ENCODE measurements at regions not wholly inside any gene's neighbourhood (a gene's known extent, or its start where the extent isn't known, plus 50 kb on each side); places are given as distances from the start of the nearest gene placed in this dataset.

DNA sequence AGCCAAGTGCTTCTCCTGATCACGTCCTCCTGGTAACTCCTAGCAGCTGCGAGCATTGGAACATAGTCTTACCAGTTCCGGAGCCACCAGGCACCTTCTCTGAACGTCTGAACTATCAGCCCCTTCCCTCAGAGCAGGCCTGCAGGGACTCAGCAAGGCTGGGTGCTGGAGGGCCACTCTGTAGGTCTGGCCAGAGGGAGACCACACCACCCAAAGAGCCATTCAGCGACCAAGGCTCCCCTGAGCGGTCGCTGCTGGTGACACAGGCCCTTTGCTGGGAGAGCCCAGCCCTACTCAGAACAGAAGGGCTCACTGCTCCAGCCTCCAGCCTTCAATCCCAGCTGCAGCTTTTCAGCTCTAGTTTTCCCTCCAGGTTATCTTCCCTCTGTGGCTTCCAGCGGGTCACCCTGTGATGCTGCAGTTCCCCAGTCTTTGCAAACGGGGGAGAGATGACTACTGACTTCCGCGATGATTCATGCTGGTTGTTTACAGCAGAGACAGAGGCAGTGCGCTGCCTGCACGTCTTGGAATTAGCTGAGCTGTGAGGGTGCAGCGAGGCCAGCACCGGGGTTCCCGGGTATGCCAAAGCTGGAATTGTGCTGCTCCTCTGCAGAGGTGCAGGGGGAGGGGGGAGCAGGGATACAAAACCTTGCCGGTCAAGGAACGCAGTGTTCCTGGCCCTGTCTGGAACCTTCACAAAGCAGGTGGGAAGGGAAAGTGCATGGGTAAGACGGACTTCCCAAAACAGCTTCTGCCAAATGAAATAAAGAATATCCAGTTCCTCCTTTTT lies 161.4 kb downstream of the LY86 start:
- peak; percentile 68 to 90 for DNase-seq
- WGBS, 3 donors = 14 to 32% (median 20%) methylated on average over 19 of the region's 19 CpGs
- Histone ChIP-seq H3K4me1 (peaks cover 49% of the 10 kb centered on the region), H3K27ac (peak overlapping the region; percentile 95), H3K27me3 (ENCODE audit: insufficient read depth in 3 of 3, low read length in 2 of 3) (no peaks in the 10 kb centered on the region), H3K36me3 (ENCODE audit: insufficient read depth in 1 of 2, low read depth in 1 of 2) (no peaks in the 10 kb centered on the region), H3K4me3 (peak overlapping the region; percentile 56), H3K9me3 (no peaks in the 10 kb centered on the region)
- TF ChIP-seq, protein P1, sequence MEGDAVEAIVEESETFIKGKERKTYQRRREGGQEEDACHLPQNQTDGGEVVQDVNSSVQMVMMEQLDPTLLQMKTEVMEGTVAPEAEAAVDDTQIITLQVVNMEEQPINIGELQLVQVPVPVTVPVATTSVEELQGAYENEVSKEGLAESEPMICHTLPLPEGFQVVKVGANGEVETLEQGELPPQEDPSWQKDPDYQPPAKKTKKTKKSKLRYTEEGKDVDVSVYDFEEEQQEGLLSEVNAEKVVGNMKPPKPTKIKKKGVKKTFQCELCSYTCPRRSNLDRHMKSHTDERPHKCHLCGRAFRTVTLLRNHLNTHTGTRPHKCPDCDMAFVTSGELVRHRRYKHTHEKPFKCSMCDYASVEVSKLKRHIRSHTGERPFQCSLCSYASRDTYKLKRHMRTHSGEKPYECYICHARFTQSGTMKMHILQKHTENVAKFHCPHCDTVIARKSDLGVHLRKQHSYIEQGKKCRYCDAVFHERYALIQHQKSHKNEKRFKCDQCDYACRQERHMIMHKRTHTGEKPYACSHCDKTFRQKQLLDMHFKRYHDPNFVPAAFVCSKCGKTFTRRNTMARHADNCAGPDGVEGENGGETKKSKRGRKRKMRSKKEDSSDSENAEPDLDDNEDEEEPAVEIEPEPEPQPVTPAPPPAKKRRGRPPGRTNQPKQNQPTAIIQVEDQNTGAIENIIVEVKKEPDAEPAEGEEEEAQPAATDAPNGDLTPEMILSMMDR (IDR thresholded peaks at IDR 0.05) = no peak
- intact Hi-C loops (cut with DNase I) = loop anchor here (2.0 to 5.0 kb wide), 5 partner anchors 72 to 292 kb away; no protein-coding TSS in a partner anchor
- peak; percentile 69 to 80 (median 73) for ATAC-seq

DNA sequence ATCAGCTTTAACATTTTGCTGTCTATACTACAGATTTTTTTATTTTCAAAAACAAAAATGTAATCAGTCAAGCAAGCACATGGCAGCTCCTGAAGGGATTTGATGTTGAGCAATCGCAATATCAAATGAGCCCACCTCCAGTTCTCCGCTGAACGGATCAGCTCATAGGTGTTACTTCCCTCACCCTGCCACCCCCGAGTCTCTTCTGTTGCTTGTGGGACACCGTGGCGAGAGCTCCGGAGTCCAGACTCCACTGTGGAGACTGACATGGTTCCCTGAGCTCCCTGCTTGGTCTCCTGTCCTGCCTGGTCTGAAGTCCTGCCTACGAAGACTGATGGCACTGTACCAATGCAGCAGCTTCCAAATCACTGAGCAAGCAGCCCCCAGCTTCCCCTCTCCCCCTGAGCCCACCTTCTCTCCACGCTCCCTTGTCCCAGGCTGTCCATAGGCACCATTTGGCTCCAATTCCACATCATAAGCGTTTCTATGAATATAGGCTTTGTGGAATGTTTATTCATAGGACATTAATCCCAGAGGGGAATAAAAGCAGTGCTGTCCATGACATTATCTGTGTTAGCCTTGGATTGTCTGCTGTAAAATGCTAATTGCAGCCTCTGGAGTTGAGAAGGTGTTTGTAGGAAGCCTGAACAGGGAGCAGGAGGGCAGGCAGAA lies 162.2 kb downstream of the LY86 start:
- ATAC-seq = no peak
- Histone ChIP-seq H3K9me3 (no peaks in the 10 kb centered on the region), H3K27ac (peak overlapping the region; percentile 95), H3K27me3 (ENCODE audit: insufficient read depth in 3 of 3, low read length in 2 of 3) (no peaks in the 10 kb centered on the region), H3K4me3 (peak overlapping the region; percentile 56), H3K36me3 (ENCODE audit: insufficient read depth in 1 of 2, low read depth in 1 of 2) (no peaks in the 10 kb centered on the region), H3K4me1 (peaks cover 49% of the 10 kb centered on the region)
- intact Hi-C loops (cut with DNase I) = loop anchor here (5.0 kb wide), 2 partner anchors 72 to 142 kb away; no protein-coding TSS in a partner anchor
- WGBS, 3 donors = 63 to 84% (median 65%) methylated on average over 10 of the region's 10 CpGs
- TF ChIP-seq, protein P1 (IDR thresholded peaks at IDR 0.05) = no peak
- no peak for DNase-seq

DNA sequence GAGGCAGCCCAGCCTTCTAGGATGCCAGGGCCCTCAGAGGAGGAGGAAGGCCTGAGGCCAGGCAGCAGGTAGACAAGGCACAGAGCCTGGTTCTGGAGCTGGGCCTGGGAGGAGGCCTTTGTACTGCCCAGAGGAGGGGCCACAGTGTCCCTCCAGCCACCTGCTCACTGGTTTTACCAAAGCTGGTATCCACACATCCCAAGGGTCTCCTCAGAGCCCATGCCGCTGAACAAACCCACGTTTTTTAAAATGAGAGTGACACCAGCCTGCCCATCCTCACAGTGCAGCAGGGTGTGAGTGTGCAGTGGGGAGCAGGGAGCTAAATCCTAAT lies 162.7 kb downstream of the LY86 start:
- DNase-seq = no peak
- Histone ChIP-seq H3K9me3 (no peaks in the 10 kb centered on the region), H3K4me3 (no peak overlapping the region), H3K36me3 (ENCODE audit: insufficient read depth in 1 of 2, low read depth in 1 of 2) (no peaks in the 10 kb centered on the region), H3K4me1 (peaks cover 46% of the 10 kb centered on the region), H3K27ac (peak overlapping the region; percentile 95), H3K27me3 (ENCODE audit: insufficient read depth in 3 of 3, low read length in 2 of 3) (no peaks in the 10 kb centered on the region)
- intact Hi-C loops (cut with DNase I) = loop anchor here (5.0 kb wide), 2 partner anchors 71 to 141 kb away; no protein-coding TSS in a partner anchor
- 35 to 76% (median 41%) methylated on average over 2 of the region's 2 CpGs for WGBS, 3 donors
- ATAC-seq = no peak
- TF ChIP-seq, protein P1 (IDR thresholded peaks at IDR 0.05) = no peak

DNA sequence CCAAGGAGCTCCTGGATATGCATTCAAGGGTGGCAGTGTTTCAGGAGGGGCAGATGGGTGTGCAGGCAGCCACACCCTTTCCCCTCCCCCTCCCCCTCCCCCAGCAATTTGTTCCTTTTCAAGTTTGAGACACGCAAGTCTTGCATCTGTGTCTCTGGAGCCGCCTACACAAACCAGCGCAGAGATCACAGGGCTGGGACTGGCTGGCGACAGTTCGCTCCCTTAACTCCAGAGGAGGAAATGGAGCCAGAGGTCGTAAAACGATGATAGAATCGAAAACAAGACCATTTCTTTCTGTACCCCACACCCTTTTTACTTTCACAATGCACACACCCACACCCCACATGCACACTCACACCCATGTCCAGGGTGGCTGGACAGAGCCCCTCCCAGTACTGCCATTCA lies 163.1 kb downstream of the LY86 start:
- Histone ChIP-seq H3K36me3 (ENCODE audit: insufficient read depth in 1 of 2, low read depth in 1 of 2) (no peaks in the 10 kb centered on the region), H3K9me3 (no peaks in the 10 kb centered on the region), H3K27me3 (ENCODE audit: insufficient read depth in 3 of 3, low read length in 2 of 3) (no peaks in the 10 kb centered on the region), H3K27ac (peak overlapping the region; percentile 95), H3K4me1 (peaks cover 43% of the 10 kb centered on the region), H3K4me3 (no peak overlapping the region)
- WGBS, 3 donors = 30 to 48% (median 34%) methylated on average over 8 of the region's 8 CpGs
- ATAC-seq (no peak), DNase-seq (no peak)
- TF ChIP-seq, protein P1 (IDR thresholded peaks at IDR 0.05) = no peak
- intact Hi-C loops (cut with DNase I) = loop anchor here (5.0 kb wide), 2 partner anchors 71 to 141 kb away; no protein-coding TSS in a partner anchor
